ENCODE measurements at regions not wholly inside any gene's neighbourhood (a gene's known extent, or its start where the extent isn't known, plus 50 kb on each side); places are given as distances from the start of the nearest gene placed in this dataset.

- no peak for TF ChIP-seq CTCF (IDR thresholded peaks at IDR 0.05)
- TF ChIP-seq POLR2AphosphoS5 (IDR thresholded peaks at IDR 0.05) = no peak
These were observed 872.4 kb downstream of the C6orf118 start for GRCh38 chr6:164436976-164437375.
